CD4-positive, alpha-beta memory T cell (primary cell): ENCODE measurements at regions not wholly inside any gene's neighbourhood (a gene's known extent, or its start where the extent isn't known, plus 50 kb on each side); places are given as distances from the start of the nearest gene placed in this dataset.

Experiments
- CTCF ChIA-PET: fragments of 350-600 bp; sonication (Branson Sonifier 250); formaldehyde crosslinking; loops from one replicate; lab custom pipeline; 2021; ENCODE audit warnings: inconsistent platforms; ENCODE audit not compliant: partially characterized antibody; lab: Charles Lee
- POLR2A ChIA-PET: fragments of 350-600 bp; sonication (Branson Sonifier 250); formaldehyde crosslinking; loops from one replicate; lab custom pipeline; 2021; ENCODE audit not compliant: partially characterized antibody; lab: Charles Lee
- DNase-seq, 5 donors: peaks; one replicate each; pipeline versions ENCODE4 v3.0.0 to v3.0.0-alpha.2; 2020 to 2022; ENCODE audit warnings: mixed read lengths in 1 of 5
- H3K27ac ChIP-seq: one replicate; pipeline ENCODE4 v1.7.0; 2013; ENCODE audit warnings: low read depth, low read length
- H3K27me3 ChIP-seq: 2 replicates; pipeline ENCODE4 v1.7.0; 2013; ENCODE audit warnings: mild to moderate bottlenecking, low read length, moderate library complexity; ENCODE audit not compliant: insufficient read depth
- H3K36me3 ChIP-seq: 2 replicates; pipeline ENCODE4 v1.7.0; 2013; ENCODE audit warnings: mild to moderate bottlenecking, low read length, moderate library complexity; ENCODE audit not compliant: insufficient read depth
- H3K4me1 ChIP-seq: 2 replicates; pipeline ENCODE4 v1.7.0; 2013; ENCODE audit warnings: mild to moderate bottlenecking, low read length, moderate library complexity; ENCODE audit not compliant: insufficient read depth
- H3K4me3 ChIP-seq, 2 donors: one replicate each; pipeline ENCODE4 v1.7.0; 2013; ENCODE audit warnings: low read length in 2 of 2, mild to moderate bottlenecking in 1 of 2
- H3K9me3 ChIP-seq, 2 donors: one replicate each; pipeline ENCODE4 v1.7.0; 2013; ENCODE audit warnings: low read length in 2 of 2, control low read depth in 1 of 2; ENCODE audit not compliant: control insufficient read depth in 1 of 2
- H3K27ac Mint-ChIP-seq, 7 donors: one replicate each; pipeline ENCODE4 v1.8.0; 2020 to 2021; ENCODE audit warnings: mixed read lengths in 7 of 7, mild to moderate bottlenecking in 6 of 7, inconsistent platforms in 3 of 7, moderate library complexity in 3 of 7
- H3K27me3 Mint-ChIP-seq, 2 donors: one replicate each; pipeline ENCODE4 v1.8.0; 2020 to 2021; ENCODE audit warnings: mixed read lengths in 2 of 2
- H3K36me3 Mint-ChIP-seq, 2 donors: one replicate each; pipeline ENCODE4 v1.8.0; 2020 to 2021; ENCODE audit warnings: mixed read lengths in 2 of 2, inconsistent platforms in 1 of 2, mild to moderate bottlenecking in 1 of 2
- H3K4me1 Mint-ChIP-seq, 4 donors: one replicate each; pipeline ENCODE4 v1.8.0; 2020 to 2021; ENCODE audit warnings: mixed read lengths in 4 of 4, mild to moderate bottlenecking in 1 of 4
- H3K4me3 Mint-ChIP-seq, 8 donors: one replicate each; pipeline ENCODE4 v1.8.0; 2020 to 2021; ENCODE audit warnings: mixed read lengths in 8 of 8, mild to moderate bottlenecking in 7 of 8, moderate library complexity in 6 of 8, inconsistent platforms in 3 of 8
- H3K9me3 Mint-ChIP-seq, 8 donors: one replicate each; pipeline ENCODE4 v1.8.0; 2020 to 2021; ENCODE audit warnings: mixed read lengths in 8 of 8, mild to moderate bottlenecking in 5 of 8, inconsistent platforms in 3 of 8, moderate library complexity in 1 of 8
- intact Hi-C: fragments of 100-400 bp; cut with micrococcal nuclease; formaldehyde crosslinking; loops from one replicate; pipeline ENCODE4 v1.15.1; 2023

DNA sequence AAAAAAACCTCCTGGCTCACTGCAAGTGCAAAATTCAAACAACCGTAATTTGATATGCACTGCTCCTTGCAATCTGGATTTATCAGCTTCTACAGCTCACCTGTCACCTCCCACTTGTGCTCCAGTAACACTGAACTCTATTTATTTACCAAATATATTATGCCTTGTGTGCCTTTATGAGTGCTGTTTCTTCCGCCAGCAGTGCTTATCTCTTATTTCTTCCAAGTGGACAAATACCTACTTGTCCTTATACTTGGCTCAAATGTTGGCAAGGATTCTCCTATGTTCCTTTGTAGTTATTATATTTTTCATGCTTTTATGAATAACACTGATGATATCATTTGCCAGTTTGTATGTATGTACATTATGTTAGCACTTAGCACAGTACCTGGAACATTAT lies 145.7 kb upstream of the ARRDC3 start:
- Mint-ChIP-seq H3K9me3 (no peaks in the 10 kb centered on the region), H3K4me3 (no peak overlapping the region), H3K36me3 (no peaks in the 10 kb centered on the region), H3K27ac (no peak overlapping the region), H3K4me1 (no peaks in the 10 kb centered on the region), H3K27me3 (peaks cover 0 to 4% of the 10 kb centered on the region in 2 donors)
- CTCF ChIA-PET: no interaction called here
- Histone ChIP-seq H3K27ac (no peak overlapping the region), H3K27me3 (no peaks in the 10 kb centered on the region), H3K36me3 (no peaks in the 10 kb centered on the region), H3K4me3 (no peak overlapping the region), H3K4me1 (no peaks in the 10 kb centered on the region), H3K9me3 (no peaks in the 10 kb centered on the region)
- intact Hi-C loops: no loop called here
- POLR2A ChIA-PET: no interaction called here
- DNase-seq: no peak

GRCh38 chr5:91521785-91522184 lies 138.7 kb upstream of the ARRDC3 start:
- DNase-seq: no peak
- H3K4me3 ChIP-seq: no peak overlapping the region
- H3K9me3 ChIP-seq: no peaks in the 10 kb centered on the region
- POLR2A ChIA-PET: no interaction called here
- H3K36me3 Mint-ChIP-seq: no peaks in the 10 kb centered on the region
- H3K27ac ChIP-seq: no peak overlapping the region
- no peaks in the 10 kb centered on the region for H3K4me1 ChIP-seq
- H3K27me3 Mint-ChIP-seq: peaks cover 0 to 7% of the 10 kb centered on the region in 2 donors
- no peaks in the 10 kb centered on the region for H3K4me1 Mint-ChIP-seq
- intact Hi-C loops: no loop called here
- no peaks in the 10 kb centered on the region for H3K36me3 ChIP-seq
- H3K4me3 Mint-ChIP-seq: no peak overlapping the region
- no peak overlapping the region for H3K27ac Mint-ChIP-seq
- H3K9me3 Mint-ChIP-seq: peaks cover 0 to 2% (median 0%) of the 10 kb centered on the region in 8 donors
- CTCF ChIA-PET: no interaction called here
- H3K27me3 ChIP-seq: no peaks in the 10 kb centered on the region

- DNase-seq: no peak
- Mint-ChIP-seq H3K4me3 (no peak overlapping the region), H3K9me3 (peaks cover 0 to 2% (median 0%) of the 10 kb centered on the region in 8 donors), H3K27me3 (peaks cover 0 to 7% of the 10 kb centered on the region in 2 donors), H3K4me1 (no peaks in the 10 kb centered on the region), H3K36me3 (no peaks in the 10 kb centered on the region), H3K27ac (no peak overlapping the region)
- Histone ChIP-seq H3K36me3 (no peaks in the 10 kb centered on the region), H3K27me3 (no peaks in the 10 kb centered on the region), H3K27ac (no peak overlapping the region), H3K4me3 (no peak overlapping the region), H3K4me1 (no peaks in the 10 kb centered on the region), H3K9me3 (no peaks in the 10 kb centered on the region)
- ChIA-PET CTCF (no interaction called here), POLR2A (no interaction called here)
- intact Hi-C loops: no loop called here
These were observed 138.2 kb upstream of the ARRDC3 start for GRCh38 chr5:91521334-91521733.

GRCh38 chr5:91514400-91514799 lies 131.3 kb upstream of the ARRDC3 start:
- no peaks in the 10 kb centered on the region for H3K36me3 Mint-ChIP-seq
- CTCF ChIA-PET: interaction anchor here (4.3 kb wide), 1 partner anchor 14 kb away, joined by 24 read pairs; no protein-coding TSS in a partner anchor
- H3K4me1 ChIP-seq: no peaks in the 10 kb centered on the region

GRCh38 chr5:91503321-91503720 lies 120.2 kb upstream of the ARRDC3 start:
- no peaks in the 10 kb centered on the region for H3K27me3 ChIP-seq
- Mint-ChIP-seq H3K27ac (no peak overlapping the region), H3K4me3 (no peak overlapping the region), H3K36me3 (no peaks in the 10 kb centered on the region), H3K4me1 (peaks cover 0 to 2% (median 0%) of the 10 kb centered on the region in 4 donors), H3K27me3 (peaks cover 0 to 1% of the 10 kb centered on the region in 2 donors), H3K9me3 (no peaks in the 10 kb centered on the region)
- ChIA-PET CTCF (no interaction called here), POLR2A (no interaction called here)
- H3K36me3 ChIP-seq: no peaks in the 10 kb centered on the region
- no peak overlapping the region for H3K4me3 ChIP-seq
- no peak overlapping the region for H3K27ac ChIP-seq
- H3K9me3 ChIP-seq: no peaks in the 10 kb centered on the region
- no peaks in the 10 kb centered on the region for H3K4me1 ChIP-seq
- DNase-seq: no peak
- intact Hi-C loops: no loop called here

More at GRCh38 chr5:91514400-91514799, 131.3 kb upstream of the ARRDC3 start:
- no peaks in the 10 kb centered on the region for H3K9me3 ChIP-seq
- H3K27ac Mint-ChIP-seq: peak overlapping the region in 1 of 7 donors; percentile 17
- H3K4me3 Mint-ChIP-seq: no peak overlapping the region
- H3K36me3 ChIP-seq: no peaks in the 10 kb centered on the region
- POLR2A ChIA-PET: no interaction called here
- peaks cover 0 to 8% of the 10 kb centered on the region in 2 donors for H3K27me3 Mint-ChIP-seq
- H3K9me3 Mint-ChIP-seq: peaks cover 0 to 2% (median 0%) of the 10 kb centered on the region in 8 donors
- intact Hi-C loops: no loop called here
- DNase-seq: no peak
- H3K4me1 Mint-ChIP-seq: peaks cover 0 to 5% (median 2%) of the 10 kb centered on the region in 4 donors
- no peak overlapping the region for H3K4me3 ChIP-seq
- H3K27ac ChIP-seq: no peak overlapping the region
- H3K27me3 ChIP-seq: no peaks in the 10 kb centered on the region

DNA sequence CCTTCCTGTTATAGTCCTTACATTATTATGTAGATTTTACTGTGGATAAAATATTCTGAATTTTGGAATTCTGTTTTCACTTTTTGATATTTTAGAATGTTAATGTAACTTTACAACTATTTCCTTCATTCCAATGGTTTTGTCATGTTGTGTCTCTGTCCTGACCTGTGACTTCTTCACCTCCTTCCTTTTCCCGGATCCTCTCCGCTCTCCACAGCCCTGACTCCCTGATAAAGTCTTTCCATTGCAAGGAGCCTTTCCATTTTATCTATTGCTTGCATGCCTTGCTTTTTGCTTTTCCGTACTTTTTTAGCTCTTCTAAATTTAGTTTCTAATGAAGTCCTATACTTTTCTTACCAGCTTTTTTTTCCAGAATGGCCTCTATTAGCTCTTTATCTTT lies 117.6 kb upstream of the ARRDC3 start:
- H3K27me3 ChIP-seq: no peaks in the 10 kb centered on the region
- no peak overlapping the region for H3K4me3 ChIP-seq
- no peak overlapping the region for H3K27ac ChIP-seq
- Mint-ChIP-seq H3K27ac (no peak overlapping the region), H3K36me3 (no peaks in the 10 kb centered on the region), H3K4me3 (no peak overlapping the region), H3K9me3 (no peaks in the 10 kb centered on the region), H3K27me3 (peaks cover 0 to 1% of the 10 kb centered on the region in 2 donors), H3K4me1 (peaks cover 0 to under 1% (median 0%) of the 10 kb centered on the region in 4 donors)
- no peaks in the 10 kb centered on the region for H3K4me1 ChIP-seq
- no peaks in the 10 kb centered on the region for H3K36me3 ChIP-seq
- CTCF ChIA-PET: interaction anchor here (1.1 to 3.9 kb wide), 6 partner anchors 9 to 503 kb away, joined by 3 to 24 read pairs (median 6); no protein-coding TSS in a partner anchor
- no peak for DNase-seq
- intact Hi-C loops: no loop called here
- POLR2A ChIA-PET: no interaction called here
- no peaks in the 10 kb centered on the region for H3K9me3 ChIP-seq

DNA sequence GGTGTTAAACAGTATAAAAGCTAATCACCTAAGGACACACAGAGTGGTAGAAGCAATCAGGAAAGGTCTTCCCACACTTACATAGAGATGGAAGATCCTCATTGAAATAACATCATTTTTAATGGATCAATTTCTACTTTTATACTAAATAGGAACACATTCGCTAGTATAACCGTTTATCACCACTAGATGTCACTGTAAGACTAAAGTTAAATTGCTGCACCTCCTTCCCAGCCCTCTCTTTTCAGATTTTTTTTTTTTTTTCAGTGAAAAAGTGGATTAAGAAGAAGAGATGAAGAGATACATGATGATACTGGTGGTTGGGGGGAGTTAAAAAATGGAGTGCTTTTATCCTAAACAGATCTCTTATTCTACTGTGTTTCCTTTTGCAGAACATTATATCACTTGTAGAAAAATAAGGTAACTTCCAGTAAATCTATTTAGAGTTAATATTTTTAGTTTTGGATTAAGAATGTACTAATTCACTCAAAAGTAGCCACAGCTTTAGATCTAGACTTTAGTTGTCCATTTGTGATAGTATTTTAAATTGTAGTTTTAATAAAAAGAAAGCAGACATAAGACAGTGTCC lies 116.9 kb upstream of the ARRDC3 start:
- no peaks in the 10 kb centered on the region for H3K4me1 ChIP-seq
- H3K4me3 Mint-ChIP-seq: no peak overlapping the region
- no peak overlapping the region for H3K27ac ChIP-seq
- H3K9me3 ChIP-seq: no peaks in the 10 kb centered on the region
- peaks cover 0 to 1% of the 10 kb centered on the region in 2 donors for H3K27me3 Mint-ChIP-seq
- intact Hi-C loops: no loop called here
- POLR2A ChIA-PET: no interaction called here
- no peak overlapping the region for H3K27ac Mint-ChIP-seq
- no peak overlapping the region for H3K4me3 ChIP-seq
- peak in 4 of 5 donors; percentile 30 to 45 (median 36) for DNase-seq
- CTCF ChIA-PET: interaction anchor here (0.7 to 3.9 kb wide), 13 partner anchors 9 to 1203 kb away, joined by 3 to 24 read pairs (median 4); no protein-coding TSS in a partner anchor
- H3K27me3 ChIP-seq: no peaks in the 10 kb centered on the region
- H3K4me1 Mint-ChIP-seq: no peaks in the 10 kb centered on the region
- H3K36me3 ChIP-seq: no peaks in the 10 kb centered on the region
- H3K9me3 Mint-ChIP-seq: no peaks in the 10 kb centered on the region
- no peaks in the 10 kb centered on the region for H3K36me3 Mint-ChIP-seq
